ENCODE measurements at regions not wholly inside any gene's neighbourhood (a gene's known extent, or its start where the extent isn't known, plus 50 kb on each side); places are given as distances from the start of the nearest gene placed in this dataset.
"Not testable (repeated sequence)": the region's sequence is repeated elsewhere in the genome, so short reads cannot be mapped to it uniquely, and the experiment has no call there.

DNA sequence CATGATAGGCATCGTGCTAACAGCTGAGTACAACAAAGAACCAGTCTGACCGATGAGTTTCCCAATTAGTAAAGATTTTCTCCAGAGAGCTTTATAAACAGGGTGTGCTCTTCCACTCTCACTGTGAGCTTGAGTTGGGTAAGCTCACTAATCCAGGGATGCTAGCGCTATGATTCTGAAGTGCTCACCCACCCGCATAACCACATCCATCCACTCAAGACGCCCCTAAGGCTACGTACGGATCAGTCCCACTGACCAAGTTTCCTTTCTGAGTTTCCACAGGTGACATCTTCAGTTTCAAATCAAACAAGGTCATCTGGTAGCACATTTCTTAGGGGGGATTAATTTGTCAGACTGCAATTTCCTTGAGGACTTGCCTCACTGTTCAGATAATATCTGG is 141.1 kb upstream of the ABI3BP start:
- Mint-ChIP-seq H3K4me1 (ENCODE audit: low read depth, unreplicated experiment) (peaks cover 47% of the 10 kb centered on the region), H3K27ac (ENCODE audit: unreplicated experiment) (no peak overlapping the region), H3K27me3 (ENCODE audit: unreplicated experiment) (no peaks in the 10 kb centered on the region), H3K9me3 (ENCODE audit: low read depth, unreplicated experiment) (peaks cover 4% of the 10 kb centered on the region), H3K4me3 (ENCODE audit: low read depth, unreplicated experiment) (no peak overlapping the region), H3K36me3 (ENCODE audit: insufficient read depth, unreplicated experiment) (peaks cover 5% of the 10 kb centered on the region)
- DNase-seq: no peak
- TF ChIP-seq, protein P1, sequence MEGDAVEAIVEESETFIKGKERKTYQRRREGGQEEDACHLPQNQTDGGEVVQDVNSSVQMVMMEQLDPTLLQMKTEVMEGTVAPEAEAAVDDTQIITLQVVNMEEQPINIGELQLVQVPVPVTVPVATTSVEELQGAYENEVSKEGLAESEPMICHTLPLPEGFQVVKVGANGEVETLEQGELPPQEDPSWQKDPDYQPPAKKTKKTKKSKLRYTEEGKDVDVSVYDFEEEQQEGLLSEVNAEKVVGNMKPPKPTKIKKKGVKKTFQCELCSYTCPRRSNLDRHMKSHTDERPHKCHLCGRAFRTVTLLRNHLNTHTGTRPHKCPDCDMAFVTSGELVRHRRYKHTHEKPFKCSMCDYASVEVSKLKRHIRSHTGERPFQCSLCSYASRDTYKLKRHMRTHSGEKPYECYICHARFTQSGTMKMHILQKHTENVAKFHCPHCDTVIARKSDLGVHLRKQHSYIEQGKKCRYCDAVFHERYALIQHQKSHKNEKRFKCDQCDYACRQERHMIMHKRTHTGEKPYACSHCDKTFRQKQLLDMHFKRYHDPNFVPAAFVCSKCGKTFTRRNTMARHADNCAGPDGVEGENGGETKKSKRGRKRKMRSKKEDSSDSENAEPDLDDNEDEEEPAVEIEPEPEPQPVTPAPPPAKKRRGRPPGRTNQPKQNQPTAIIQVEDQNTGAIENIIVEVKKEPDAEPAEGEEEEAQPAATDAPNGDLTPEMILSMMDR (IDR thresholded peaks at IDR 0.05; ENCODE audit: unreplicated experiment): no peak
- no TSS peak for BruUV-seq (replicated peaks)
- CTCF ChIA-PET: no interaction called here
- intact Hi-C loops (cut with micrococcal nuclease; ENCODE audit: unreplicated experiment): no loop called here

DNA sequence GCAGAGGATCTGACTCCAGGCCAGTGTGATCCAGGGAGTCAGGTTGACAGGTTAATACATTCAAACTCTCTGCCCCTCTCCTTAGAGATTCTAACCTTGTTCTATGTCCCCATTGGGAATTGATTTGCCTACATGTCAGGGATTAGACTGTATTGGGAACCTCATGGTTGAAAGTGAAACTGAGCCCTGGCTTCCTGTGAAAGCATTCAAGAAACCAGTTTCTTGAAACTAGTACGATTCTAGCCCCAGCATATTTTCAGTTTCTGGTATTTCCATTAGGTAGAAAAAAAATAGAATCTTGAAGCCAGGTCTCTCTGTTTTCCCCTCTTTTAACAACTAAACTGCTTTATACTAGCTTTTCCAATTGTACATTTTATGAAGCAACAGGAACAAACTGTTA is 140.4 kb upstream of the ABI3BP start:
- CTCF ChIA-PET: no interaction called here
- H3K9me3 Mint-ChIP-seq (ENCODE audit: low read depth, unreplicated experiment): peaks cover 4% of the 10 kb centered on the region
- TF ChIP-seq, protein P1 (IDR thresholded peaks at IDR 0.05; ENCODE audit: unreplicated experiment): no peak

DNA sequence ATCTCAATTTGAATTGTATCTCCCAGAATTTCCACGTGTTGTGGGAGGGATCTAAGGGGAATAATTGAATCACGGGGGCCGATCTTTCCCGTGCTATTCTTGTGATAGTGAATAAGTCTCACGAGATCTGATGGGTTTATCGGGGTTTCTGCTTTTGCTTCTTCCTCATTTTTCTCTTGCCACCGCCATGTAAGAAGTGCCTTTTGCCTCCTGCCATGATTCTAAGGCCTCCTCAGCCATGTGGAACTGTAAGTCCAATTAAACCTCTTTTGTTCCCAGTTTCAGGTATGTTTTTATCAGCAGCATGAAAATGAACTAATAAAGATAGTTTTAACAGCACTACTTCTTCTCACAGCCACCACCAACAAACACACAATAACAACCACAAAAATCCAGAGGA is 140.0 kb upstream of the ABI3BP start:
- peaks cover 59% of the 10 kb centered on the region for H3K4me1 Mint-ChIP-seq (ENCODE audit: low read depth, unreplicated experiment)
- DNase-seq; H3K4me3 Mint-ChIP-seq (ENCODE audit: low read depth, unreplicated experiment); CTCF ChIA-PET; H3K27me3 Mint-ChIP-seq (ENCODE audit: unreplicated experiment); H3K36me3 Mint-ChIP-seq (ENCODE audit: insufficient read depth, unreplicated experiment); intact Hi-C loops (cut with micrococcal nuclease; ENCODE audit: unreplicated experiment); BruUV-seq (replicated peaks); H3K9me3 Mint-ChIP-seq (ENCODE audit: low read depth, unreplicated experiment); H3K27ac Mint-ChIP-seq (ENCODE audit: unreplicated experiment): not testable (repeated sequence)

More for the DNA sequence above, 140.4 kb upstream of the ABI3BP start:
- BruUV-seq (replicated peaks): no TSS peak
- Mint-ChIP-seq H3K4me3 (ENCODE audit: low read depth, unreplicated experiment) (no peak overlapping the region), H3K27ac (ENCODE audit: unreplicated experiment) (no peak overlapping the region), H3K27me3 (ENCODE audit: unreplicated experiment) (no peaks in the 10 kb centered on the region), H3K36me3 (ENCODE audit: insufficient read depth, unreplicated experiment) (peaks cover 5% of the 10 kb centered on the region), H3K4me1 (ENCODE audit: low read depth, unreplicated experiment) (peaks cover 54% of the 10 kb centered on the region)
- intact Hi-C loops (cut with micrococcal nuclease; ENCODE audit: unreplicated experiment): no loop called here
- no peak for DNase-seq

DNA sequence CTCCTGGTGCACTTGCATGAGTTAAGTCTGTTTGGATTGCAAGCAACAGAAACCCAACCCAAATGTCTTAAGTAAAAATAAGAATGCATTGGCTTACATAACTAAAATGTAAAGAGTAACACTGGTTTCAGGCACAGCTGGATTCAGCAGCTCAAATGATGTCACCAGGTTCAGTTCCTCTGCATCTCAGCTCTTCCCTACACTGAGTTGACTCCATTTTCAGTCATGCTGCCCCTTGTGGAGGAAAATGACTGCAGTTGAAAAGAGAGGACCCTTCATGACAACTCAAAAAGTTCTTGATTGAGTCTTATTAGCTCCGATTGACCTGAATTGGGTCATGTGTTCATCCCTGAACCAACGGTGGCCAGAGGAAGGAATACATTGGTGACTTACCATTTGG is 138.5 kb upstream of the ABI3BP start:
- BruUV-seq (replicated peaks): no TSS peak
- peaks cover 4% of the 10 kb centered on the region for H3K9me3 Mint-ChIP-seq (ENCODE audit: low read depth, unreplicated experiment)
- peaks cover 61% of the 10 kb centered on the region for H3K4me1 Mint-ChIP-seq (ENCODE audit: low read depth, unreplicated experiment)
- no peaks in the 10 kb centered on the region for H3K27me3 Mint-ChIP-seq (ENCODE audit: unreplicated experiment)
- TF ChIP-seq, protein P1 (IDR thresholded peaks at IDR 0.05; ENCODE audit: unreplicated experiment): no peak
- intact Hi-C loops (cut with micrococcal nuclease; ENCODE audit: unreplicated experiment): no loop called here
- no peak overlapping the region for H3K4me3 Mint-ChIP-seq (ENCODE audit: low read depth, unreplicated experiment)
- CTCF ChIA-PET: no interaction called here
- H3K36me3 Mint-ChIP-seq (ENCODE audit: insufficient read depth, unreplicated experiment): peaks cover 5% of the 10 kb centered on the region
- DNase-seq: no peak
- H3K27ac Mint-ChIP-seq (ENCODE audit: unreplicated experiment): no peak overlapping the region

DNA sequence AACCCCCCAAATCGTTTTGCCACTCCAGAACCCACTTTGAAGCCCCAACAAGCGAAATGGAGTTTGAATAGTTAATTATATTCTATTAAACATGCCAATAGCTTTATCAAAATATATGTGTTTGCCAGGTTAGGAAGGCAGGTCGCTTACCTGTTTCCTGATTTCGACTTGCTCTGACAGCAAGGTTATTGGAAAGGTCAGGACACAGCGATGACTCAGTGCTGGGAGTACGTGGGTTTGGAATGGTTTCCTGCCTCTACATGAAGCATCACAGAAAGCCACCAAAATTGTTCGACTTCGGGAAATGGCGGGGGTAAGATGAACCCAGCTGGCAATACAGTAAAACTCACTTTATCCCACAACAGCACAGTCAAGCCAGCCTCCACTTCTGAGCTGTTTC is 135.6 kb upstream of the ABI3BP start:
- H3K4me3 Mint-ChIP-seq (ENCODE audit: low read depth, unreplicated experiment): no peak overlapping the region
- TF ChIP-seq, protein P1 (IDR thresholded peaks at IDR 0.05; ENCODE audit: unreplicated experiment): no peak
- H3K9me3 Mint-ChIP-seq (ENCODE audit: low read depth, unreplicated experiment): no peaks in the 10 kb centered on the region
- H3K4me1 Mint-ChIP-seq (ENCODE audit: low read depth, unreplicated experiment): peaks cover 56% of the 10 kb centered on the region
- H3K36me3 Mint-ChIP-seq (ENCODE audit: insufficient read depth, unreplicated experiment): peaks cover 5% of the 10 kb centered on the region
- intact Hi-C loops (cut with micrococcal nuclease; ENCODE audit: unreplicated experiment): no loop called here
- peak; percentile 44 for DNase-seq
- no peaks in the 10 kb centered on the region for H3K27me3 Mint-ChIP-seq (ENCODE audit: unreplicated experiment)
- BruUV-seq (replicated peaks): no TSS peak
- no peak overlapping the region for H3K27ac Mint-ChIP-seq (ENCODE audit: unreplicated experiment)
- CTCF ChIA-PET: interaction anchor here (0.7 to 0.9 kb wide), 2 partner anchors 23 to 67 kb away, joined by 3 read pairs; no protein-coding TSS in a partner anchor

Measured in Calu3 (cell line).